GM12873 (cell line): ENCODE measurements at regions not wholly inside any gene's neighbourhood (a gene's known extent, or its start where the extent isn't known, plus 50 kb on each side); places are given as distances from the start of the nearest gene placed in this dataset.

ENCODE experiments used
- CTCF ChIP-seq: IDR thresholded peaks from 2 replicates; pipeline ENCODE4 v1.5.1; 2012; ENCODE audit warnings: low read depth, mild to moderate bottlenecking, moderate library complexity, low read length, control low read depth; ENCODE audit not compliant: insufficient read depth; ENCODE audit errors: missing control alignments

DNA sequence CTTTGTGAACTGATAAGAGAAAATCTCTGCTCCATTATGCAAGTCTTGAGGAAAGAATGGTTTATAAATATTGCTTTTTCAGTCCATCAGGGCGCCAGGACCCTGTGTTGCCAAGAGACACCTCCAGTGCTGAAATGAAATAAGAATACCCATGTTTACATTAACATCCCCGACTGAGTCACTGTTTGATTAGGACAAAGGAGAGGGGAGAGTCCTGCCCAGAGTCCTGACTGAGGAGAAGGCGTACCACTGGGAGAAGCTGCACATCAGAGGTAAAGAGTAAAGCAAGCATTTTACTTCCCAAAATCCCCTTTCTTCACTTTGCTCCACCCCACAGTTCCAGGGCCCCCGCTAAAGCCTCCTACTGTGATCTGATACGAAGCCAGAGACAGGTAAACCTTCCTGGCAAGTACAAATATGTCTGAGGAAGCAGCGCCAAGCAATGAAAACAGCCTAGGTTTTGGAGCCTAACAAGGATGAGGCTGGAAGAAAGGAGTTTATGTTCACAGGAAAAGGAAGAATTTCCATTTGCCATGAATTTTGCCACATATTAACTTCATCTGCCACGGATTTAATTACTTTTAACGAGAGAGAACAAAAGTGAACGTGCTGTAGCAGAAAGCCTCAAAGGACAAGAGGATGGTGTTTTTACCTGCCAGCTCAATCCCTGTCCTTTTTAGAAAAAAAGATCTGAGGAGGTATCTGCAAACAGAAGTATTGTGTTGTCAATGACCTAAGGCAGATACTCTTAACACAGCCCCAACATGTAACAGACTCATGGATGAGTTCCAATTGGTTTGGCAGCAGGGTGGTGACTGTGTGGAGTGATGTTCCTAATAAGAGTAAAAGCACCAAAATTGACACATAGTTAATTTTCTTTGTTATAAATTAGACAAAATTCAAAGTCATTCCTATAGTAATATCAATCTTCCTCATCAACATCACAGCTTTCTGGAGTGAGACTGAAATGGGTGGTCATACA is 209.4 kb upstream of the TLE4 start:
- TF ChIP-seq CTCF: no peak

DNA sequence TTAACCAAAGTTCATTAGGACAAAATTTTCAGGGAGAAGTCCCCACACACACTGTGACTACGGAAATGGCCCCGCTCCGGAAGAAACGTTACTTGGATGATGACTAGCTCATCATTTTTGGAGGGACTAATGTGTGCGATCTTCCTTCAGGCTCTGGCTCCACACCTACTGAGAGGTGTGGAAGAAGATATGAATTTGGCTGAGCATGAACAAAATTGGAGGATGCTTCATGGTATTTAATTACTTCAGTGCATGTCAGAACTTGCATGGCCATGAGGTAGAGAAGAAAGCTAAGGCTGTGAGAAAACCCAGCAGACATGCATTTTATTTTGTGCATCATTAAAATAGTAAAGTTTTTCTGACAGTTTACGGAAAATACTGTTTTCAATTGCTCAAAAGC is 202.1 kb upstream of the TLE4 start:
- no peak for TF ChIP-seq CTCF

DNA sequence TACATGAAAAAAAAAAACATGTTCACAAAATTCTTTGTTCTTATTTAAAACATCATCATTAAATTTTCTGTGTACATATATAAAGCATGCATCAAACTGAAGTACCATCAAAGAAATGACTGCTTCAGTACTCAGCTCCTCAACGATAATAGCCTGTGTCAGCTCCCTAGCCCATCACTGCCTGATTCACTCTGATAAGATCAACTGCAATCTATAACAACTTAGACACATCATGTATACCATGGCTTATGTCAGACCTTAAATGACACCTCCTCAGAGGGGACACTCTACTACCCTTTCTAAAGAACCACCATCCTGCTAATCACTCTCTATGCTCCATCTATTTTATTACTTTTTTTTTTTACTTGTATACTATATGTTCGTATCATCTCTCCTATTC is 200.5 kb upstream of the TLE4 start:
- TF ChIP-seq CTCF: no peak

GRCh38 chr9:79371948-79372555 is 199.7 kb upstream of the TLE4 start:
- no peak for TF ChIP-seq CTCF

GRCh38 chr9:79377339-79377855 is 194.4 kb upstream of the TLE4 start:
- no peak for TF ChIP-seq CTCF

- no peak for TF ChIP-seq CTCF
Observed at GRCh38 chr9:79378107-79378506, 193.7 kb upstream of the TLE4 start.

DNA sequence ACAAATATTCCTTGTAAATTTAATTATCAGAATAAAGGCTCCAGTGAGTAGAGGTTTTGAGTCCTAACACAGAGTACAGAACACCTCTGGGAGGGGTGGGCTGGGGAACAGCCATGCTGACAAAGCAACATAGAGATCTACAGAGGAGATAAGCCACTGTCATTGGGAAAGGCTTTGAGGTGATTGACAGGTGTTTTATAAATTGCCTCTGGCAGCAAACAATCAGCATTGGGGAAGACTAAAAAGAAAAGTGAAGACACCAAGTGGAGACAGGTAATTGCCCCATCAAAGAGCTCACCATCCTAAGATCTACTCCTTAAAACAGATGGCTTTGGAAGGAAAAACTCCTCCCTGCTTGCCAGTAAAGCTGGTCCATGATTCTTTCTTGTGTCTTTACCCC is 189.7 kb upstream of the TLE4 start:
- TF ChIP-seq CTCF: no peak
